HG03565 (cell line): ENCODE measurements at regions not wholly inside any gene's neighbourhood (a gene's known extent, or its start where the extent isn't known, plus 50 kb on each side); places are given as distances from the start of the nearest gene placed in this dataset.

Experiments
- ATAC-seq: cut with Tn5 transposase; IDR thresholded peaks from one replicate; pipeline ENCODE4 v1.9.1; 2021; ENCODE audit warnings: mild to moderate bottlenecking, moderate library complexity; ENCODE audit not compliant: unreplicated experiment

DNA sequence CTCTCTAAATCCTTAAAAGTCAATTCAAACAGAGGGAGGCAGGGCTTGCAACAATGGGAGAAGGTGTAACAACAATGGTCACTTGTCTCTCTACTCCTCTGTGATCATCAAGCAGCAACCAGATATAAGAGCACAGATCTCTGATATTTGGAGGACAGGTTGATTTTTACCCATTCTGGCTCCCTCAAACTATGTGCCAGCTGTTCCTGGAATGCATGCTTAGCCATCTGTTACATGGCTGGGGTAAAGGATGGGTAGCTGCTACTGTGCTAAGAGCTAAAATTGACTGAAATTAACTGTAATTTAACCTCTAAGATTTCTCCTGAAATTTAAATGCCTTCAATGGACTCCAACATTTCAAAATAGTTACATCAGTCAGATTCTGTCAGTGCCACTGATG is 1459.9 kb downstream of the PCDH7 start:
- no peak for ATAC-seq

- ATAC-seq: no peak
Measured at GRCh38 chr4:32184186-32184585, 1464.0 kb downstream of the PCDH7 start.

GRCh38 chr4:32189130-32189529 is 1469.0 kb downstream of the PCDH7 start:
- ATAC-seq: no peak

GRCh38 chr4:32189788-32190187 is 1469.6 kb downstream of the PCDH7 start:
- ATAC-seq: no peak

DNA sequence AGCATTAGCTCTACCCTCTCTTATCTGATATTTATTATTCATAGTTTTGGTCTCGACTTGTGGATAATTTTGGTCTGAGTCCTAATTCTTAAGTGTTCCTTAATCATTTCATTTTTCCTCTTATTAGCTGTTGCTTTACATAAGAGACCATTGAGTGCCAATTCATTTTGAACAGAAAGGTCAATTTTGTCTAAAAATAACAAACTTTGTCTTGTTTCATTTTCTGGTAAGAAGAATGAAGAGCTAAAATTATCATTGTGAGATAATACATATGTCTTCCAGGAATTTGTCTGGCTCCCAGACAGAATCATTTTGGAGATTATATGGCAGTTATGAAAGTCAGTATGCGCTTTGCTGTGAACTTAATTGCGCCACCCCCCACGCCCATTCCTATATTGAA is 1471.8 kb downstream of the PCDH7 start:
- no peak for ATAC-seq

GRCh38 chr4:32192363-32192762 is 1472.2 kb downstream of the PCDH7 start:
- no peak for ATAC-seq

DNA sequence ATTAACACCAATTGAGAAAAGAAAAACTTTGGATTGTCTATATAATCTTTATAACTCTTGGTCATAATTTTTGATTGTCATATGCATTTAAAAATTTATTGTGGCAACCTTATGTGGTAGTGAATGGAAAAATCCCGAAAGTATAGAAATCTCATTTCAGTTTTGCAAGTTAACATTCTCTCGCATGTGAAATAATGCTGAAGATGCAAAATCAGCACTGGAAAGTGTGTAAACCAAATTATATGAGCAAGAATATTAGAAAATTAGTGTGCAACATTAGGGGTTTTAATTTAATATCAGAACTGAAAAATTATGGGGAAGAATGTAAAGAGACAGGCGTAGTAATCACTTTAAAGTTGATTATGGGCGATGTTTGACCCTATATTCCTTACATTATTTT is 1472.8 kb downstream of the PCDH7 start:
- ATAC-seq: no peak

DNA sequence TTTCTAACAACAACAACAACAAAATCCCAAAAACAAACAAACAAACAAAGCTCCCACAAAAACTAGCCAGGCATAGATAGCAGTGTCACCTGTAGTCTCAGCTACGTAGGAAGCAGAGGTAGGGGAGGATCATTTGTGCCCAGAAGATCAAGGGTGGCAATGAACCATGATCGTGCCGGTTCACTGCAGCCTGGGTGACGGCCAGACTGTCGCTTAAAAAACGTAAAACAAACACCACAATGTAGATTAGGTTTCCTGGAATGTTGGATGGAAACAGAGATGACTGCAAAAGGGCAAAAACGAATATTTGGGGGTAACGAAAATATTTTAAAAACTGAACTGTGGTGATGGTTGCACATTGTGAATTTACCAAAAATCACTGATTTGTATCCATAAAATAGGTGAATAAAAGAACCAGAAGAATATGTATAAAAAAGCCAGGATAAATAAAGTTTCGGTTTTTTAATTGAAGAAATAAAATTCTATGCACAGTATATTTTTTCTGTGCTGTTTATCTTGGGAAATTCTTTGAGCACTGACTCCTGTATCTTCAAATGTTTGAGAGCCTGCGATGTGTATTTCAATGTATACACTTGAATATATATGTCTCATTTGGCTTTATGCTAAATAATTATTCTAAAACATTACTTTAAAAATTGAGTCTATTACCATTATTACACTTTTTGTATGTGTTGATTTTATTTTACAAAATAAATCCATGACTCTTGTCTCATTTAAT is 1477.0 kb downstream of the PCDH7 start:
- ATAC-seq: no peak

DNA sequence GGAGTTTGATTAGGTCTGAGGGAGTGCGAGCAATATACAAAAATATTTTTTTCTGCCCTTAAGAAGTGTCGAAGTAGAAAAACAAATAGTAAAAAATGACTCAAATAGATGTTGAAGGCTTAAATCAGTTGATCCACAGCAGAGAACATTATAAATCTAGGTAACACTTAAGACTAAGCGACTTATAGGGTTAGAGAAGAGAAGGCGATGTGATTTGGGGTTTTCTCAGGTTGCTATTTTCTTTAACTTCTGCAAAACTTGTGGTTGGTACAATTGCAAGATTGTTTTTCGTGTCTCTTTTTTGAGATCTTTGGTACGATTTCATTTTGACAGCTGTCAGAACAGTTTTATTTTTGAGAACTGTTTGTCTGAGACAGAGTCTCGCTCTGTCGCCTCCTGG is 1479.5 kb downstream of the PCDH7 start:
- ATAC-seq: no peak

GRCh38 chr4:32203340-32203739 is 1483.2 kb downstream of the PCDH7 start:
- no peak for ATAC-seq

GRCh38 chr4:32206756-32207155 is 1486.6 kb downstream of the PCDH7 start:
- no peak for ATAC-seq

DNA sequence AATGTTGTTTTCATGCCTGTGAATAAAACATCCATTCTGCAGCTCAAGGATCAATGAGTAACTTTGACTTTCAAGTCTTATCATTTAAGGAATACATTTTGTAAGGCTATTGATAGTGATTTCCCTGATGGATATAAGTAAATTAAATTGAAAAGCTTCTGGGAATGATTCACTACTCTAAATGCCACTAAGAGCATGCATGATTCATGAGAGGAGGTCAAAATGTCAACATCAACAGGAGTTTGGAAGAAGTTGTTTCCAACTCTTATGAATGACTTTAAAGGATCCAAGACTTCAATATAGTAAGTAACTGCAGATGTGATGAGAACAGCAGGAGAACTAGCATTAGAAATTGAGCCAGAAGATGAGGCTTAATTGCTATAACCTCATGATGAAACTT is 1487.3 kb downstream of the PCDH7 start:
- ATAC-seq: no peak

DNA sequence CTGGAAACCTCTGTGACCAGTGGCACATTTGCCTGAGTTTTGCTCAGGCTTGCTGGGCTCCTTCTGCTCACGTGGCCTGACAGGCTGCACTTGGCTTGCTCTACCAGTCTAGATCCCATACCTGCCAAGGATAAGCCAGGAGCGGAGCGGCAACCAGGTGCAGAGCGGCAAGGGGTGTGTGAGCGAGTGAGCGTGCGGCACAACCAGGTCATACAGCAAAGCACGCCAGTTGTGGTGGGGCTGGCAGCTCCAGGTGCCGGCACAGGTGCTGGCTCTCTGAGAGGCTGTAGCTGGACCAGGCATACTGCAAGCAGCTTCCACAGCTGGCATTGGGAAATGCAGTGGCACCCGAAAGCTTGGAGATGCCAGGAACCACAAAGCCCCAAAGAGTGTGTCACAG is 1495.1 kb downstream of the PCDH7 start:
- ATAC-seq: no peak

DNA sequence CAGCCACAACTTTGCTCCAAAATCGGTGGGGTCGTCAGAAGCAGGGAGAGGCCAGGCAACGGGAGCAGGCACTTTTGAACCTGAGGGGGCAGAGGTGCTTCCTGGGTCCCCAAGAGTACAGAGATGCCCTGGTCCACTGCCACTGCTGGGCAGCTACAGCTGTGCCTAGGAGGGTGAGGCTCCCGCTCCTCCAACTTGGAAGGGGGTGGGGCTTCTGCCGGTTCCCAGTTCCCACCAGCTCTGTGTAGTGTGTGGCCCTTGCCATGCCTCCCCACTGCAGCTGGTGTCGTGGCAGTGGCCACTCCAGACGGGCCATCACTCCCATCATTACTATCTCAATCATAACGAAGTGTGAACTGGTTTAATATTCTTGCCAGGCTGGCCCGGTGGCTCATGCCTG is 1496.3 kb downstream of the PCDH7 start:
- no peak for ATAC-seq

- no peak for ATAC-seq
Measured at GRCh38 chr4:32219306-32220075, 1499.3 kb downstream of the PCDH7 start.

- no peak for ATAC-seq
Measured at GRCh38 chr4:32226204-32226603, 1506.0 kb downstream of the PCDH7 start.

- no peak for ATAC-seq
Measured at GRCh38 chr4:32226733-32227132, 1506.6 kb downstream of the PCDH7 start.

DNA sequence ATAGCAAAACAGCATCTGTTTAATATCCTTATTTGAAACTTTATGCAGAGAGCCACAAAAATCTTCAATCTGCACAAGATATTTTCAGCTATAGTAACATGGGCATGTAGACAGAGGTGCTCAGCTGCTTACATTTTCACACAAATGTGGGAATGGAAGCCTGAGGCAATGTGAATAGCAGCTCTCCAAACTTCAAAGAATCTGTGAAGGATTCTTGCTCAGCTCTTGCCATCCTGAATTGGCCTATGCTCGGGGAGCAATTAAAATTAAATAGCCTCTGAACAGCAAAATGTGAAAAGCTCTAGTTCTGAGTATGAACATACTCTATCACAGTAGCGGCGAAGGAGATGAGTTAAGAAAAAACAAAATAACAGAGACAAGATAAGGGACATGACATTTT is 1523.8 kb downstream of the PCDH7 start:
- no peak for ATAC-seq

DNA sequence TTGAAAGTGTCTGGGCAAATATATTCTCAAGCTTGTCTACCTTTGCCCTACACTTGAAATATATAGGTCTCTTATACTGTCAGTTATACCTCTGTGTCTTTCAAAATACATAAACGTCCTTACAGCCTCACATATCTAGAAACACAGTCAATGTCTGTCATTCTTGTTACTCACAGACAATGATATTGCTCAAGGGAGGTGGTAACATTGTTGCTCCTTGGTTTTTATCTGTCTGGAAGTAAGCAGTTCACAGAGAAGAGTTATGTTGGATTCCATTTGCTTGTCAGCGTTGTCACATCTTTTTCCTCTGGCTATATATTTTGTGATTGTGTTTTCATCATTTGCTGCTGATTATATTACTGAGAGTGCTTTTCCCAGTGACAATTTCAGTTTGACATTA is 1528.9 kb downstream of the PCDH7 start:
- ATAC-seq: no peak

GRCh38 chr4:32251126-32251525 is 1531.0 kb downstream of the PCDH7 start:
- no peak for ATAC-seq

- ATAC-seq: no peak
Measured at GRCh38 chr4:32251926-32252325, 1531.8 kb downstream of the PCDH7 start.

GRCh38 chr4:32254216-32254615 is 1534.0 kb downstream of the PCDH7 start:
- no peak for ATAC-seq

- ATAC-seq: no peak
Measured at GRCh38 chr4:32258986-32259385, 1538.8 kb downstream of the PCDH7 start.
